ENCODE measurements at regions not wholly inside any gene's neighbourhood (a gene's known extent, or its start where the extent isn't known, plus 50 kb on each side); places are given as distances from the start of the nearest gene placed in this dataset.

DNA sequence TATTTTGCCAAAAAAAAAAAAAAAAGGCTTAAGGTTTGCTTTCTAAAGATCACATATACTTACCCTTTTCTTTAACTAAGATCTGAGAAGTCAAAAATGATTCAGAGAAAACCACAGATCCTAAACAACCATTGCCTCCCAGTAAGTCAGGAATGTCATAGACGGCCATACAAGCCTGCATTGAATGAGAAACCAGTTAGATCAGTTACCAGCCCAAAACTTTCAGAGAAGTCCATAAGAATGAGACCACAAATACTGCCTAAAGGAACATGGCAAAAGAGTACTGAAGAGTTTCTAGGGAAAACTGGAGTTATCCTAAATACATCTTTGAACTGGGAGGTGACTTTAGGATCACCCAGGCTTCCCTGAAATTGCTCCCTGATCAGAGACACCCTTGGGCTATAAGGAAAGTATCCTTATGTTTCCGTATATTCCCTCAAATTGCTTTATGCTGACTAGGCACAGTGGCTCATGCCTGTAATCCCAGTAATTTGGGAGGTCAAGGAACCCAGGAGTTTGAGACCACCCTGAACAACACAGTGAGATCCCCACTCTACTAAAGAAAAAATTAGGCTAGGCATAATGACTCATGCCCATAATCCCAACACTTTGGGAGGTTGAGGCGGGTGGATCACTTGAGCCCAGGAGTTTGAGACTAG is 79.4 kb upstream of the SLC4A11 start:
- CTCF ChIA-PET: no interaction called here

DNA sequence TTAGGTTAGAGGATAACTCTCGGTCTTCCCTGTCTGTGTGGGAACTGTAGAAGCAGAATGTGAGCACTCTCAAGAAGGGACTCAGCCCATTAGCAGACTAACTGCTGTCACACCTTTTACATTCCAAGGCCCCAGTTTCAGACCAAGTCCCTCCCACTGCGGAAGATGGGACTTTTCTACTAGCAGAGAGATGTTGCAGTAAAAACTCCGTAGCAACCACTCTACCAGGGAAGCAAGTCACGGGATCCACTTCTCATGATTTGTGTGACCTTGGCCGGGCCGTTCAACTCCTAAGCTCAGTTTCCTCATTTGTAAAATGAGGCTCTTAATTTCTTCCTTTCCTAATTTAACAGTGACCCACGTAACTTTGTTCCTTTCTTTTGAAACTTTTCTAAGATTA is 77.1 kb upstream of the SLC4A11 start:
- FAIRE-seq: no peak
- Histone ChIP-seq H3K79me2 (ENCODE audit: control insufficient read depth, insufficient read depth, low read length) (no peaks in the 10 kb centered on the region), H3K4me3 (replicated peaks in 1 of 3; ENCODE audit: insufficient read depth in 1 of 3, low read depth in 1 of 3, low read length in 3 of 3) (no peak overlapping the region), H3K9me3 (replicated peaks; ENCODE audit: control insufficient read depth, insufficient read depth, low read length) (no peaks in the 10 kb centered on the region), H3K4me1 (ENCODE audit: control insufficient read depth, extremely low read depth, insufficient read depth, low read length) (peaks cover 13% of the 10 kb centered on the region), H3K9ac (replicated peaks; ENCODE audit: extremely low read depth, insufficient read depth, low read length) (no peak overlapping the region), H2AFZ (ENCODE audit: low read depth, low read length) (no peak overlapping the region), H4K20me1 (replicated peaks; ENCODE audit: control insufficient read depth, extremely low read depth, insufficient read depth, low read length) (no peaks in the 10 kb centered on the region), H3K4me2 (ENCODE audit: insufficient read depth, low read length) (no peak overlapping the region), H3K27ac (ENCODE audit: insufficient read depth, low read depth, low read length) (no peak overlapping the region), H3K36me3 (ENCODE audit: control insufficient read depth in 2 of 2, extremely low read depth in 1 of 2, insufficient read depth in 2 of 2, low read length in 2 of 2) (peaks cover 0 to 6% of the 10 kb centered on the region in 2 experiments), H3K9me1 (replicated peaks; ENCODE audit: control insufficient read depth, extremely low read depth, insufficient read depth, low read length) (no peaks in the 10 kb centered on the region), H3K27me3 (ENCODE audit: control insufficient read depth in 2 of 2, insufficient read depth in 2 of 2, low read length in 2 of 2) (no peaks in the 10 kb centered on the region)
- no peak for DNase-seq (ENCODE audit: low read depth, low spot score)
- ChIA-PET CTCF (interaction anchor here (0.7 to 4.8 kb wide), 14 partner anchors 9 to 264 kb away, joined by 3 to 31 read pairs (median 5); partner anchors contain the start of gene ITPA), POLR2A (interaction anchor here (0.6 kb wide), 1 partner anchor 93 kb away, joined by 4 read pairs; no protein-coding TSS in a partner anchor)
- intact Hi-C loops (cut with micrococcal nuclease) (loop anchor here (1.0 to 2.0 kb wide), 2 partner anchors 98 to 261 kb away; no protein-coding TSS in a partner anchor), dilution Hi-C loops (cut with MboI; ENCODE audit: extremely low pct_ligation_motif_present, low sequenced_read_pairs) (no loop called here)
- BruUV-seq (replicated peaks): no TSS peak
- TF ChIP-seq, protein P1, sequence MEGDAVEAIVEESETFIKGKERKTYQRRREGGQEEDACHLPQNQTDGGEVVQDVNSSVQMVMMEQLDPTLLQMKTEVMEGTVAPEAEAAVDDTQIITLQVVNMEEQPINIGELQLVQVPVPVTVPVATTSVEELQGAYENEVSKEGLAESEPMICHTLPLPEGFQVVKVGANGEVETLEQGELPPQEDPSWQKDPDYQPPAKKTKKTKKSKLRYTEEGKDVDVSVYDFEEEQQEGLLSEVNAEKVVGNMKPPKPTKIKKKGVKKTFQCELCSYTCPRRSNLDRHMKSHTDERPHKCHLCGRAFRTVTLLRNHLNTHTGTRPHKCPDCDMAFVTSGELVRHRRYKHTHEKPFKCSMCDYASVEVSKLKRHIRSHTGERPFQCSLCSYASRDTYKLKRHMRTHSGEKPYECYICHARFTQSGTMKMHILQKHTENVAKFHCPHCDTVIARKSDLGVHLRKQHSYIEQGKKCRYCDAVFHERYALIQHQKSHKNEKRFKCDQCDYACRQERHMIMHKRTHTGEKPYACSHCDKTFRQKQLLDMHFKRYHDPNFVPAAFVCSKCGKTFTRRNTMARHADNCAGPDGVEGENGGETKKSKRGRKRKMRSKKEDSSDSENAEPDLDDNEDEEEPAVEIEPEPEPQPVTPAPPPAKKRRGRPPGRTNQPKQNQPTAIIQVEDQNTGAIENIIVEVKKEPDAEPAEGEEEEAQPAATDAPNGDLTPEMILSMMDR (IDR thresholded peaks at IDR 0.05; ENCODE audit: extremely low read depth in 1 of 2, insufficient read depth in 1 of 2, low read depth in 1 of 2, low read length in 2 of 2): no peak
- TF ChIP-seq GATA2 (IDR thresholded peaks at IDR 0.05; ENCODE audit: insufficient read depth, insufficient read length, low read depth, low read length) (no peak), POLR2A (IDR thresholded peaks at IDR 0.05; ENCODE audit: low read depth, low read length) (no peak), EZH2 (IDR thresholded peaks at IDR 0.05; ENCODE audit: borderline replicate concordance, low read depth, low read length, severe bottlenecking) (no peak), FOS (IDR thresholded peaks at IDR 0.05; ENCODE audit: borderline replicate concordance, insufficient read depth, low read length) (no peak), MYC (IDR thresholded peaks at IDR 0.05; ENCODE audit: low read depth, low read length) (no peak), JUN (IDR thresholded peaks at IDR 0.05; ENCODE audit: borderline replicate concordance, insufficient read depth, insufficient read length, low read depth) (no peak), POLR2AphosphoS5 (IDR thresholded peaks at IDR 0.05; ENCODE audit: insufficient read depth, low read depth, low read length) (no peak)
- TF ChIP-seq, protein P2, sequence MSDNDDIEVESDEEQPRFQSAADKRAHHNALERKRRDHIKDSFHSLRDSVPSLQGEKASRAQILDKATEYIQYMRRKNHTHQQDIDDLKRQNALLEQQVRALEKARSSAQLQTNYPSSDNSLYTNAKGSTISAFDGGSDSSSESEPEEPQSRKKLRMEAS (IDR thresholded peaks at IDR 0.05; ENCODE audit: insufficient read depth, insufficient read length): no peak

More for the DNA sequence above, 79.4 kb upstream of the SLC4A11 start:
- Histone ChIP-seq H3K4me3 (replicated peaks in 1 of 3; ENCODE audit: insufficient read depth in 1 of 3, low read depth in 1 of 3, low read length in 3 of 3) (no peak overlapping the region), H3K27ac (ENCODE audit: insufficient read depth, low read depth, low read length) (no peak overlapping the region), H3K9me1 (replicated peaks; ENCODE audit: control insufficient read depth, extremely low read depth, insufficient read depth, low read length) (no peaks in the 10 kb centered on the region), H3K36me3 (ENCODE audit: control insufficient read depth in 2 of 2, extremely low read depth in 1 of 2, insufficient read depth in 2 of 2, low read length in 2 of 2) (peaks cover 6 to 10% of the 10 kb centered on the region in 2 experiments), H3K9me3 (replicated peaks; ENCODE audit: control insufficient read depth, insufficient read depth, low read length) (no peaks in the 10 kb centered on the region), H3K9ac (replicated peaks; ENCODE audit: extremely low read depth, insufficient read depth, low read length) (no peak overlapping the region), H3K4me1 (ENCODE audit: control insufficient read depth, extremely low read depth, insufficient read depth, low read length) (peaks cover 5% of the 10 kb centered on the region), H2AFZ (ENCODE audit: low read depth, low read length) (no peak overlapping the region), H4K20me1 (replicated peaks; ENCODE audit: control insufficient read depth, extremely low read depth, insufficient read depth, low read length) (no peaks in the 10 kb centered on the region), H3K79me2 (ENCODE audit: control insufficient read depth, insufficient read depth, low read length) (no peaks in the 10 kb centered on the region), H3K4me2 (ENCODE audit: insufficient read depth, low read length) (no peak overlapping the region), H3K27me3 (ENCODE audit: control insufficient read depth in 2 of 2, insufficient read depth in 2 of 2, low read length in 2 of 2) (no peaks in the 10 kb centered on the region)
- intact Hi-C loops (cut with micrococcal nuclease) (no loop called here), dilution Hi-C loops (cut with MboI; ENCODE audit: extremely low pct_ligation_motif_present, low sequenced_read_pairs) (no loop called here)
- FAIRE-seq: no peak
- TF ChIP-seq JUN (IDR thresholded peaks at IDR 0.05; ENCODE audit: borderline replicate concordance, insufficient read depth, insufficient read length, low read depth): no peak
- no peak for DNase-seq (ENCODE audit: low read depth, low spot score)
- no TSS peak for BruUV-seq (replicated peaks)
- POLR2A ChIA-PET: interaction anchor here (0.7 kb wide), 1 partner anchor 20 kb away, joined by 7 read pairs; no protein-coding TSS in a partner anchor
